ENCODE measurements at regions not wholly inside any gene's neighbourhood (a gene's known extent, or its start where the extent isn't known, plus 50 kb on each side); places are given as distances from the start of the nearest gene placed in this dataset.

DNA sequence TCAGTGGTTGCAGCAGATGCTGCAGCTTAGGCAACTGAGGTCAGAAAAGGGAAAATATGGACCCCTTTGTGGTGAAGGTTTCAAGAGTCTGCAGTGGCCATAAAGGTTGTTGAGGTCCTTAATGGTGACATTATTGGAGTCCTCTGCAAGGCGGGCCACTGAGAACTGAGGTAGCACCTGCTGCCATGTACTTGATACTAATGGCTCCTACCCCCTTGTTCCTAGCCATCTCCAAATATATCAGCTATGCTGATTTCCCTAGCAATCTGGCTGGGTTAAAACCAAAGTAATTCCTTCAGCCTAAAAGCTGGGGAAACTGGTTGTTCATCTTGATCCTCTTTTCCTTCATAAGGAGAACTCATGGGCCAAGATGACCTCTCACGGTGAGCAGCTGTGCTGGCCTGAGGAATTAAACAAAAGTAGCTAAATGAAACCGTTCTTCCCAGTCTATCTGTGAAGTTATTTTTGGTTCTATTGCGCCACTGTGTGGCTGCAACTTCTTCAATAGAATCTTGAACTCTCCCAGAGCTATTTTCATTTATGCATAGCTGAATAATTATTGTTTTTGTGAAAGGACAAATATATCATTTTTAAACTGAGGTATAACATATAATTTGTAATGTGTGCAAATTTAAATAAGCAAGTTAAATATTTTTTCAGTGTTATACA, 76.1 kb upstream of the PLSCR4 start:
- peak overlapping the region; percentile 78 for H2AFZ ChIP-seq (ENCODE audit: low read length)
- H2BK15ac ChIP-seq (ENCODE audit: low read depth, low read length) = no peak overlapping the region
- H3K9me3 ChIP-seq (ENCODE audit: control insufficient read depth, low read depth, low read length) = no peaks in the 10 kb centered on the region
- no peak for DNase-seq
- no peak overlapping the region for H4K5ac ChIP-seq (ENCODE audit: insufficient read length, low read depth, low read length)
- H3T11ph ChIP-seq (ENCODE audit: low read length) = no peak overlapping the region
- no peak overlapping the region for H3K4me3 Mint-ChIP-seq
- H3K4me1 Mint-ChIP-seq = no peaks in the 10 kb centered on the region
- H4K8ac ChIP-seq (replicated peaks; ENCODE audit: insufficient read length, low read depth, low read length) = no peak overlapping the region
- no peaks in the 10 kb centered on the region for H3K79me2 ChIP-seq (ENCODE audit: insufficient read depth, low read length)
- no CpG with 5 or more reads among the region's 4 CpGs for WGBS (ENCODE audit: extremely low coverage, insufficient read length, low lambda C conversion rate)
- no peaks in the 10 kb centered on the region for H3K4me1 ChIP-seq (ENCODE audit: insufficient read depth, low read length)
- peaks cover 0 to 1% (median 0%) of the 10 kb centered on the region in 3 experiments; a peak in 1 of 7 replicates for H3K36me3 Mint-ChIP-seq (ENCODE audit: insufficient read depth in 1 of 3, low read depth in 3 of 3)
- H2BK20ac ChIP-seq (ENCODE audit: low read depth, low read length, poor library complexity, severe bottlenecking) = no peak overlapping the region
- no peak overlapping the region for H3K9ac ChIP-seq (ENCODE audit: extremely low read depth, insufficient read length, low read length)
- H3K56ac ChIP-seq (ENCODE audit: insufficient read length, low read depth, low read length) = no peak overlapping the region
- TF ChIP-seq, protein P1, sequence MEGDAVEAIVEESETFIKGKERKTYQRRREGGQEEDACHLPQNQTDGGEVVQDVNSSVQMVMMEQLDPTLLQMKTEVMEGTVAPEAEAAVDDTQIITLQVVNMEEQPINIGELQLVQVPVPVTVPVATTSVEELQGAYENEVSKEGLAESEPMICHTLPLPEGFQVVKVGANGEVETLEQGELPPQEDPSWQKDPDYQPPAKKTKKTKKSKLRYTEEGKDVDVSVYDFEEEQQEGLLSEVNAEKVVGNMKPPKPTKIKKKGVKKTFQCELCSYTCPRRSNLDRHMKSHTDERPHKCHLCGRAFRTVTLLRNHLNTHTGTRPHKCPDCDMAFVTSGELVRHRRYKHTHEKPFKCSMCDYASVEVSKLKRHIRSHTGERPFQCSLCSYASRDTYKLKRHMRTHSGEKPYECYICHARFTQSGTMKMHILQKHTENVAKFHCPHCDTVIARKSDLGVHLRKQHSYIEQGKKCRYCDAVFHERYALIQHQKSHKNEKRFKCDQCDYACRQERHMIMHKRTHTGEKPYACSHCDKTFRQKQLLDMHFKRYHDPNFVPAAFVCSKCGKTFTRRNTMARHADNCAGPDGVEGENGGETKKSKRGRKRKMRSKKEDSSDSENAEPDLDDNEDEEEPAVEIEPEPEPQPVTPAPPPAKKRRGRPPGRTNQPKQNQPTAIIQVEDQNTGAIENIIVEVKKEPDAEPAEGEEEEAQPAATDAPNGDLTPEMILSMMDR (conservative IDR thresholded peaks at IDR 0.05) = peak; percentile 65
- no peak overlapping the region for H3K4me2 ChIP-seq (ENCODE audit: insufficient read depth, insufficient read length, low read length)
- H3K27ac ChIP-seq (ENCODE audit: insufficient read length, low read depth, low read length) = no peak overlapping the region
- H2BK120ac ChIP-seq (ENCODE audit: low read depth, low read length, poor library complexity, severe bottlenecking) = no peak overlapping the region
- no peaks in the 10 kb centered on the region for H3K27me3 ChIP-seq (ENCODE audit: insufficient read depth, low read length)
- H2BK12ac ChIP-seq (ENCODE audit: insufficient read length, low read depth, low read length) = no peak overlapping the region
- H4K20me1 ChIP-seq (ENCODE audit: control insufficient read depth, insufficient read depth, insufficient read length) = no peaks in the 10 kb centered on the region
- H3K4ac ChIP-seq (ENCODE audit: low read depth, low read length) = no peak overlapping the region
- H4K91ac ChIP-seq (ENCODE audit: insufficient read length, low read depth, low read length) = no peak overlapping the region
- no peak overlapping the region for H3K14ac ChIP-seq (ENCODE audit: insufficient read depth, low read length)
- no peak overlapping the region for H2BK5ac ChIP-seq (ENCODE audit: insufficient read length, low read length)
- H3K27ac Mint-ChIP-seq = no peak overlapping the region
- no peak overlapping the region for H2AK5ac ChIP-seq (ENCODE audit: insufficient read length, low read length)
- H3K23ac ChIP-seq (ENCODE audit: insufficient read length, low read depth, low read length) = no peak overlapping the region
- H3K18ac ChIP-seq (ENCODE audit: insufficient read length, low read depth, low read length) = no peak overlapping the region
- no peaks in the 10 kb centered on the region for H3K79me1 ChIP-seq (ENCODE audit: insufficient read depth, low read depth, low read length, poor library complexity, severe bottlenecking)
- no peaks in the 10 kb centered on the region for H3K23me2 ChIP-seq (ENCODE audit: insufficient read length, low read depth, low read length, poor library complexity, severe bottlenecking)
- peaks cover 0 to 5% of the 10 kb centered on the region in 2 experiments; a peak in 1 of 5 replicates for H3K9me3 Mint-ChIP-seq
- H3K27me3 Mint-ChIP-seq (ENCODE audit: low read depth) = no peaks in the 10 kb centered on the region

Measured in H9 (cell line).